ENCODE measurements at regions not wholly inside any gene's neighbourhood (a gene's known extent, or its start where the extent isn't known, plus 50 kb on each side); places are given as distances from the start of the nearest gene placed in this dataset.

DNA sequence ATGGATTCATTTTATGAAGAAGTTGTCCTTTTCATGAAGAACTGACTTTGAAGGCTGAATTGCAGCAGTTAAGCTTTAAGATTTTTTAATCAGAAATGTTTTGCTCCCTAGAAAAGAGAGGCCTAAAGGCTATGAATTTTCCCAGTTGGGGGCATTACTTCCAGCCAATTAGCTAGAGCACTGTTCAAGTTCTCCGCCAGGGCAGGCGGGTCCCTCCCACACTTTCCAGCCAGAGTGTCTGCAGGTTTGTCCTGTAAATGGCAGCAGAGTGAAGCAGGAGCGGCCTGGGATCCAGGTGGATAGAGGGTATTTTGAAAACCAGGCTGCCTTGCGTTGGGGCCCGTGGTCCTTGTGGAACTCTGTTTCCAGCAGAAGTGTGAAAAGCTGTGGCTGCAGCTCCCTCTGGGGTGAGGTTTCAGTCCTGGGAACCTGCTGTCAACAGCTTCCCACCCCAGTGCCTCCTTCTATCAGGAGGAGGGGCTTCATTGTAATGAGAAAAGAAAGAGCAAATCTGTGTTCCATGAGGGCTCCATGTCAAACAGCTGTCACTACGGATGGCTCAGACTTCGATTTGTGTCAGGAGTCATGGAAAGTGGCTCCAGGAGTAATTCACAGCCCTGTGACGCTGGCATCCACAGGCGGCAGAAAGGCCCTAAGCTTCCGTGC lies 210.7 kb upstream of the TMEM132C start:
- no peaks in the 10 kb centered on the region for H3K4me1 ChIP-seq (ENCODE audit: control insufficient read depth, insufficient read depth, low read length)
- ATAC-seq, result no peak
- no peaks in the 10 kb centered on the region for H3K36me3 ChIP-seq (ENCODE audit: control insufficient read depth, insufficient read depth, low read length)
- no peaks in the 10 kb centered on the region for H3K4me1 Mint-ChIP-seq
- H3K4me3 Mint-ChIP-seq, result no peak overlapping the region
- no peaks in the 10 kb centered on the region for H3K9me3 ChIP-seq (ENCODE audit: control insufficient read depth, insufficient read depth, low read length)
- H3K27me3 Mint-ChIP-seq (ENCODE audit: low read depth in 2 of 2), result no peaks in the 10 kb centered on the region
- H3K27me3 ChIP-seq (ENCODE audit: control insufficient read depth, insufficient read depth, low read length), result no peaks in the 10 kb centered on the region
- TF ChIP-seq, protein P1, sequence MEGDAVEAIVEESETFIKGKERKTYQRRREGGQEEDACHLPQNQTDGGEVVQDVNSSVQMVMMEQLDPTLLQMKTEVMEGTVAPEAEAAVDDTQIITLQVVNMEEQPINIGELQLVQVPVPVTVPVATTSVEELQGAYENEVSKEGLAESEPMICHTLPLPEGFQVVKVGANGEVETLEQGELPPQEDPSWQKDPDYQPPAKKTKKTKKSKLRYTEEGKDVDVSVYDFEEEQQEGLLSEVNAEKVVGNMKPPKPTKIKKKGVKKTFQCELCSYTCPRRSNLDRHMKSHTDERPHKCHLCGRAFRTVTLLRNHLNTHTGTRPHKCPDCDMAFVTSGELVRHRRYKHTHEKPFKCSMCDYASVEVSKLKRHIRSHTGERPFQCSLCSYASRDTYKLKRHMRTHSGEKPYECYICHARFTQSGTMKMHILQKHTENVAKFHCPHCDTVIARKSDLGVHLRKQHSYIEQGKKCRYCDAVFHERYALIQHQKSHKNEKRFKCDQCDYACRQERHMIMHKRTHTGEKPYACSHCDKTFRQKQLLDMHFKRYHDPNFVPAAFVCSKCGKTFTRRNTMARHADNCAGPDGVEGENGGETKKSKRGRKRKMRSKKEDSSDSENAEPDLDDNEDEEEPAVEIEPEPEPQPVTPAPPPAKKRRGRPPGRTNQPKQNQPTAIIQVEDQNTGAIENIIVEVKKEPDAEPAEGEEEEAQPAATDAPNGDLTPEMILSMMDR (IDR thresholded peaks at IDR 0.05), result no peak
- no peak for DNase-seq
- H3K36me3 Mint-ChIP-seq, result no peaks in the 10 kb centered on the region
- WGBS (ENCODE audit: insufficient coverage), result 83% methylated on average over 10 of the region's 10 CpGs
- H3K4me3 ChIP-seq (ENCODE audit: low read length), result no peak overlapping the region
- H3K9me3 Mint-ChIP-seq, result no peaks in the 10 kb centered on the region
- intact Hi-C loops (cut with micrococcal nuclease), result no loop called here
- no peak overlapping the region for H3K27ac Mint-ChIP-seq
- H3K27ac ChIP-seq (ENCODE audit: low read length), result no peak overlapping the region

DNA sequence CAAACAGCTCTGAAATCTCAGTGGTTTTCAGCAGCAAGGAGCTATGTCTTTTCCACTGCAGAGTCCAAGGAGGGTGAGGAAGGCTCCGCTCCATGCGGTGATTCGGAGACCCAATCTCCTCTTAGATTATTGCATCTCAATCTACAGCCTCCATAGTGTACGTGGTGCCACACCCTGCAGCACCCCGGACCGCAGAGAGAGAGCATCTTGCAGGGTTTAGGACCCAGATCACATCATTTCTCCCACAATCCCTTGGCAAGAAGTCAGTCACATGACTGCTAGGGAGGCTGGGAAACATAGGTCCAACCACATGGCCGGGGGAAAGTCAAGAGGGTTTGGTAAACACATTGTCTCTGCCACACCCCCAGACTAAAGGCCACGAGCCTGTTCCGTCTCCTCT lies 209.4 kb upstream of the TMEM132C start:
- H3K4me1 Mint-ChIP-seq, result no peaks in the 10 kb centered on the region
- H3K36me3 Mint-ChIP-seq, result no peaks in the 10 kb centered on the region
- TF ChIP-seq, protein P1 (IDR thresholded peaks at IDR 0.05), result no peak
- ATAC-seq (no peak), DNase-seq (no peak)
- H3K4me3 Mint-ChIP-seq, result no peak overlapping the region
- H3K4me3 ChIP-seq (ENCODE audit: low read length), result no peak overlapping the region
- H3K27ac Mint-ChIP-seq, result no peak overlapping the region
- WGBS (ENCODE audit: insufficient coverage), result 94% methylated on average over 9 of the region's 9 CpGs
- H3K9me3 ChIP-seq (ENCODE audit: control insufficient read depth, insufficient read depth, low read length), result no peaks in the 10 kb centered on the region
- H3K27me3 ChIP-seq (ENCODE audit: control insufficient read depth, insufficient read depth, low read length), result no peaks in the 10 kb centered on the region
- H3K27me3 Mint-ChIP-seq (ENCODE audit: low read depth in 2 of 2), result no peaks in the 10 kb centered on the region
- no peaks in the 10 kb centered on the region for H3K4me1 ChIP-seq (ENCODE audit: control insufficient read depth, insufficient read depth, low read length)
- no peaks in the 10 kb centered on the region for H3K36me3 ChIP-seq (ENCODE audit: control insufficient read depth, insufficient read depth, low read length)
- H3K9me3 Mint-ChIP-seq, result no peaks in the 10 kb centered on the region
- H3K27ac ChIP-seq (ENCODE audit: low read length), result no peak overlapping the region
- intact Hi-C loops (cut with micrococcal nuclease), result no loop called here

DNA sequence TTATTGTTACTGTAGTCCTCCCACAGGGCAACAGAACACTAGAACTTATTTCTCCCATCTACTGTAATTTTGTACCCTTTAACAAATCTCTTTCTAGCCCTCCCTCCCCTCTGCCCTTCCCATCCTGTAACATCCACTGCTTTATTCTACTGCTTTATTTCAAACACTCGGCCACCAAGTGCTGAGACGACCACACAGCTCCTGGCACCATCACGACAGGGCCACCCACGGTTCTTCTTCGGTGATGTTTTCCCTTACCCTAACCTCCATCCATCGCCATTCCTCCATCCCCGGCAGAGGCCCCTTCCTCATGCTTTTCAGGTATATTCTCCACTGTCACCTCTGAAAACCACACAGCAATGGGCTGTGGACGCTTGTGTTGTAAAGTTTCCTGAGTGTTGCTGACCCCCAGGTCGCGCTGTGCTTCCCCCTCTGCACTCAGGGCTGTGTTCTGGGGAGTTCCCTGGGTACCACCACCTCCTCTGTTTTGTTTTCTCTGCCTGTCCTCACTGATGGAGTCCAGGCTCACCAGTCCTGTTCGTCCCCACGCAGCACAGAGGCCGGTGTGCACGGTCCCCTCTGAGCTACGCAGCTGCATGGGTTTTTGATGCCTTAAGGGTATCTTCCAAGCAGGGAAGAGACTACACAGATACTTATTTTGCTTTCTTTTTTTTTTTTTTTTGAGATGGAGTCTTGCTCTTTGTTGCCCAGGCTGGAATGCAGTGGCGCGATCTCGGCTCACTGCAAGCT lies 207.2 kb upstream of the TMEM132C start:
- Histone ChIP-seq H3K27me3 (ENCODE audit: control insufficient read depth, insufficient read depth, low read length) (no peaks in the 10 kb centered on the region), H3K4me3 (ENCODE audit: low read length) (no peak overlapping the region), H3K9me3 (ENCODE audit: control insufficient read depth, insufficient read depth, low read length) (no peaks in the 10 kb centered on the region), H3K27ac (ENCODE audit: low read length) (no peak overlapping the region), H3K4me1 (ENCODE audit: control insufficient read depth, insufficient read depth, low read length) (no peaks in the 10 kb centered on the region), H3K36me3 (ENCODE audit: control insufficient read depth, insufficient read depth, low read length) (no peaks in the 10 kb centered on the region)
- 85% methylated on average over 18 of the region's 18 CpGs for WGBS (ENCODE audit: insufficient coverage)
- DNase-seq (no peak), ATAC-seq (no peak)
- Mint-ChIP-seq H3K27me3 (ENCODE audit: low read depth in 2 of 2) (no peaks in the 10 kb centered on the region), H3K9me3 (no peaks in the 10 kb centered on the region), H3K27ac (no peak overlapping the region), H3K4me1 (no peaks in the 10 kb centered on the region), H3K36me3 (no peaks in the 10 kb centered on the region), H3K4me3 (no peak overlapping the region)
- intact Hi-C loops (cut with micrococcal nuclease), result no loop called here
- TF ChIP-seq, protein P1 (IDR thresholded peaks at IDR 0.05), result no peak

Data from natural killer cell (primary cell).